CD14-positive monocyte (primary cell): ENCODE measurements at regions not wholly inside any gene's neighbourhood (a gene's known extent, or its start where the extent isn't known, plus 50 kb on each side); places are given as distances from the start of the nearest gene placed in this dataset.
"Not testable (repeated sequence)": the region's sequence is repeated elsewhere in the genome, so short reads cannot be mapped to it uniquely, and the experiment has no call there.

Experiments used
- DNase-seq, 3 donors: peaks; one replicate each; pipeline ENCODE4 v3.0.0-alpha.2; 2011 to 2022
- H2AFZ ChIP-seq: 2 replicates; pipeline ENCODE4 v1.6.0; 2012; ENCODE audit warnings: mild to moderate bottlenecking, low read depth, low read length, inconsistent platforms; ENCODE audit not compliant: insufficient read depth, poor library complexity, severe bottlenecking
- H3K27ac ChIP-seq, 2 donors: 1 replicate in 1 of 2; 2 replicates in 1 of 2; pipeline ENCODE4 v1.5.1; 2012 to 2013; ENCODE audit warnings: low read length in 2 of 2, control low read depth in 1 of 2, inconsistent platforms in 1 of 2, low read depth in 1 of 2, mild to moderate bottlenecking in 1 of 2
- H3K27me3 ChIP-seq, 2 donors: one replicate each; pipeline versions ENCODE4 v1.6.0 to v1.6.1; 2011 to 2013; ENCODE audit warnings: low read length in 2 of 2; ENCODE audit not compliant: control insufficient read depth in 2 of 2, insufficient read depth in 2 of 2
- H3K36me3 ChIP-seq, 2 donors: replicated peaks in 1 of 2; 1 replicate in 1 of 2; 2 replicates in 1 of 2; pipeline versions ENCODE4 v1.5.1 to v1.6.1; 2012 to 2013; ENCODE audit warnings: low read length in 2 of 2, control low read depth in 1 of 2, inconsistent platforms in 1 of 2, mild to moderate bottlenecking in 1 of 2; ENCODE audit not compliant: insufficient read depth in 2 of 2, control insufficient read depth in 1 of 2
- H3K4me1 ChIP-seq, 2 donors: 1 replicate in 1 of 2; 2 replicates in 1 of 2; pipeline versions ENCODE4 v1.5.1 to v1.6.1; 2012 to 2013; ENCODE audit warnings: low read length in 2 of 2, control low read depth in 1 of 2, inconsistent platforms in 1 of 2, mild to moderate bottlenecking in 1 of 2, moderate library complexity in 1 of 2; ENCODE audit not compliant: insufficient read depth in 2 of 2, control insufficient read depth in 1 of 2
- H3K4me2 ChIP-seq: replicated peaks from 2 replicates; pipeline ENCODE3; 2012; ENCODE audit warnings: low read length, moderate library complexity, mild to moderate bottlenecking; ENCODE audit not compliant: poor library complexity, severe bottlenecking; ENCODE audit errors: extremely low read depth
- H3K4me3 ChIP-seq, 3 experiments: fragments of 200-600 bp in 1 of 3; sonication (generic) in 1 of 3; replicated peaks in 1 of 3; 1 replicate in 2 of 3; 2 replicates in 1 of 3; pipeline ENCODE4 v1.5.1; 2011 to 2013; ENCODE audit warnings: low read length in 3 of 3, mild to moderate bottlenecking in 3 of 3, control low read depth in 2 of 3, low read depth in 2 of 3, inconsistent platforms in 1 of 3, moderate library complexity in 1 of 3
- H3K79me2 ChIP-seq: 2 replicates; pipeline ENCODE4 v1.6.0; 2012; ENCODE audit warnings: mild to moderate bottlenecking, control low read depth, inconsistent platforms, low read length, moderate library complexity; ENCODE audit not compliant: insufficient read depth
- H3K9ac ChIP-seq: 2 replicates; pipeline ENCODE4 v1.6.0; 2017; ENCODE audit warnings: low read length, mild to moderate bottlenecking; ENCODE audit not compliant: insufficient read depth, poor library complexity, severe bottlenecking
- H3K9me3 ChIP-seq, 2 donors: replicated peaks in 1 of 2; 1 replicate in 1 of 2; 2 replicates in 1 of 2; pipeline versions ENCODE4 v1.5.1 to v1.6.1; 2012 to 2013; ENCODE audit warnings: low read length in 2 of 2, control low read depth in 1 of 2; ENCODE audit not compliant: control insufficient read depth in 1 of 2, insufficient read depth in 1 of 2
- H4K20me1 ChIP-seq: 2 replicates; pipeline ENCODE4 v1.6.0; 2012; ENCODE audit warnings: mild to moderate bottlenecking, low read length, control low read depth, moderate library complexity; ENCODE audit not compliant: insufficient read depth
- H3K27ac Mint-ChIP-seq, 7 donors: one replicate each; pipeline ENCODE4 v1.8.0; 2020; ENCODE audit warnings: mild to moderate bottlenecking in 7 of 7, mixed read lengths in 7 of 7, moderate library complexity in 6 of 7, inconsistent platforms in 2 of 7
- H3K27me3 Mint-ChIP-seq, 3 donors: one replicate each; pipeline ENCODE4 v1.8.0; 2021 to 2022; ENCODE audit warnings: low read depth in 3 of 3, mild to moderate bottlenecking in 3 of 3, mixed read lengths in 3 of 3, moderate library complexity in 3 of 3, inconsistent platforms in 1 of 3
- H3K36me3 Mint-ChIP-seq, 2 donors: one replicate each; pipeline ENCODE4 v1.8.0; 2020; ENCODE audit warnings: mixed read lengths in 2 of 2, inconsistent platforms in 1 of 2, mild to moderate bottlenecking in 1 of 2
- H3K4me1 Mint-ChIP-seq: one replicate; pipeline ENCODE4 v1.8.0; 2020; ENCODE audit warnings: mild to moderate bottlenecking, mixed read lengths
- H3K4me3 Mint-ChIP-seq, 2 donors: one replicate each; pipeline ENCODE4 v1.8.0; 2020; ENCODE audit warnings: mild to moderate bottlenecking in 2 of 2, mixed read lengths in 2 of 2, moderate library complexity in 1 of 2
- H3K9me3 Mint-ChIP-seq, 7 donors: one replicate each; pipeline ENCODE4 v1.8.0; 2020 to 2022; ENCODE audit warnings: mixed read lengths in 7 of 7, mild to moderate bottlenecking in 6 of 7, moderate library complexity in 6 of 7, inconsistent platforms in 2 of 7
- CTCF ChIP-seq: fragments of 200-600 bp; IDR thresholded peaks from one replicate; pipeline ENCODE4 v1.8.0; 2022; ENCODE audit warnings: antibody characterized with exemption, mild to moderate bottlenecking
- WGBS: methylation state at CpG from one replicate; pipeline ENCODE4 v1.1.5; 2013; ENCODE audit warnings: missing lambda C conversion rate; ENCODE audit not compliant: insufficient coverage; 5-methylcytosine and 5-hydroxymethylcytosine counted together
- intact Hi-C, 2 donors: fragments of 100-400 bp; cut with micrococcal nuclease; formaldehyde crosslinking; loops; one replicate each; pipeline versions ENCODE4 v1.15.0 to v1.15.1; 2023

- no peak overlapping the region for H2AFZ ChIP-seq
- H3K9ac ChIP-seq, result no peak overlapping the region
- Mint-ChIP-seq H3K36me3 (peaks cover 8 to 9% of the 10 kb centered on the region in 2 donors), H3K4me3 (no peak overlapping the region), H3K9me3 (peaks cover 5 to 13% (median 9%) of the 10 kb centered on the region in 7 donors), H3K27me3 (peaks cover 0 to 2% (median 0%) of the 10 kb centered on the region in 3 donors), H3K4me1 (peaks cover 19% of the 10 kb centered on the region), H3K27ac (no peak overlapping the region)
- no peak for DNase-seq
- no peak for TF ChIP-seq CTCF
- no peaks in the 10 kb centered on the region for H3K27me3 ChIP-seq
- no peak overlapping the region for H3K27ac ChIP-seq
- intact Hi-C loops, result loop anchor here in 1 of 2 donors (5.0 kb wide), 1 partner anchor 148 kb away; no protein-coding TSS in a partner anchor
- H3K36me3 ChIP-seq, result no peaks in the 10 kb centered on the region
- no peaks in the 10 kb centered on the region for H3K9me3 ChIP-seq
- H4K20me1 ChIP-seq, result no peaks in the 10 kb centered on the region
- H3K79me2 ChIP-seq, result no peaks in the 10 kb centered on the region
- WGBS, result 86% methylated on average over 1 of the region's 4 CpGs
- peaks cover 4 to 7% of the 10 kb centered on the region in 2 donors for H3K4me1 ChIP-seq
- no peak overlapping the region for H3K4me3 ChIP-seq
- H3K4me2 ChIP-seq, result no peak overlapping the region
Measured at GRCh38 chr2:144624451-144624850, 104.5 kb upstream of the ZEB2 start.

GRCh38 chr2:144622373-144622772 is 102.5 kb upstream of the ZEB2 start:
- not testable (repeated sequence) for H3K4me3 ChIP-seq, H3K27ac ChIP-seq, H3K4me2 ChIP-seq, H2AFZ ChIP-seq, H3K79me2 ChIP-seq, H3K27me3 Mint-ChIP-seq, H3K9ac ChIP-seq, H3K27ac Mint-ChIP-seq, H3K4me1 ChIP-seq, H3K27me3 ChIP-seq, H3K9me3 ChIP-seq, H3K4me3 Mint-ChIP-seq, H3K36me3 ChIP-seq, H4K20me1 ChIP-seq, DNase-seq, H3K36me3 Mint-ChIP-seq
- Mint-ChIP-seq H3K9me3 (peaks cover 5 to 13% (median 9%) of the 10 kb centered on the region in 7 donors), H3K4me1 (peaks cover 17% of the 10 kb centered on the region)
- 100% methylated on average over 1 of the region's 1 CpG for WGBS
- intact Hi-C loops, result loop anchor here in 1 of 2 donors (5.0 kb wide), 1 partner anchor 150 kb away; no protein-coding TSS in a partner anchor
